Karpas-422 (cell line): ENCODE measurements at regions not wholly inside any gene's neighbourhood (a gene's known extent, or its start where the extent isn't known, plus 50 kb on each side); places are given as distances from the start of the nearest gene placed in this dataset.

Experiments used
- DNase-seq: peaks from one replicate; pipeline ENCODE4 v3.0.0-alpha.2; 2015
- H2AFZ ChIP-seq: fragments of 200-600 bp; sonication (generic); 2 replicates; pipeline ENCODE4 v1.6.1; 2014; ENCODE audit warnings: antibody characterized with exemption, low read length, mixed read lengths
- H3K27ac ChIP-seq: fragments of 200-600 bp; sonication (generic); 2 replicates; pipeline ENCODE4 v1.5.1; 2014; ENCODE audit warnings: mild to moderate bottlenecking, low read length, moderate library complexity
- H3K27me3 ChIP-seq: fragments of 200-600 bp; sonication (generic); 2 replicates; pipeline ENCODE4 v1.6.1; 2014; ENCODE audit warnings: low read length, mixed read lengths
- H3K36me3 ChIP-seq: fragments of 200-600 bp; sonication (generic); 2 replicates; pipeline ENCODE4 v1.6.1; 2014; ENCODE audit warnings: low read length, mixed read lengths; ENCODE audit not compliant: insufficient read depth
- H3K4me1 ChIP-seq: fragments of 200-600 bp; sonication (generic); 2 replicates; pipeline ENCODE4 v1.6.1; 2014; ENCODE audit warnings: mild to moderate bottlenecking, low read length, mixed read lengths
- H3K4me2 ChIP-seq: fragments of 200-600 bp; sonication (generic); 2 replicates; pipeline ENCODE4 v1.6.1; 2014; ENCODE audit warnings: low read length, low read depth, mild to moderate bottlenecking; ENCODE audit not compliant: poor library complexity, severe bottlenecking
- H3K4me3 ChIP-seq: fragments of 200-600 bp; sonication (generic); 2 replicates; pipeline ENCODE4 v1.5.1; 2014; ENCODE audit warnings: mild to moderate bottlenecking, antibody characterized with exemption, low read length, mixed read lengths
- H3K79me2 ChIP-seq: fragments of 200-600 bp; sonication (generic); 2 replicates; pipeline ENCODE4 v1.6.1; 2014; ENCODE audit warnings: mild to moderate bottlenecking, low read length, mixed read lengths
- H3K9ac ChIP-seq: fragments of 200-600 bp; sonication (generic); 2 replicates; pipeline ENCODE4 v1.6.0; 2014; ENCODE audit warnings: low read length
- H3K9me2 ChIP-seq: fragments of 200-600 bp; sonication (generic), shearing (Covaris generic); replicated peaks from 2 replicates; pipeline ENCODE4 v1.6.0; 2014; ENCODE audit warnings: mild to moderate bottlenecking, low read length, moderate library complexity; ENCODE audit not compliant: insufficient read depth
- H3K9me3 ChIP-seq: fragments of 300-700, 200-600 bp; sonication (generic); 2 replicates; pipeline ENCODE4 v1.6.1; 2014; ENCODE audit warnings: low read length, mixed read lengths
- H4K20me1 ChIP-seq: fragments of 200-600 bp; sonication (generic); 2 replicates; pipeline ENCODE4 v1.6.1; 2014; ENCODE audit warnings: mild to moderate bottlenecking, antibody characterized with exemption, low read length, low read depth; ENCODE audit not compliant: insufficient read depth

GRCh38 chr13:74886502-74886901 lies 595.5 kb downstream of the TBC1D4 start:
- H3K79me2 ChIP-seq = no peaks in the 10 kb centered on the region
- H3K4me2 ChIP-seq = no peak overlapping the region
- H3K9me3 ChIP-seq = no peaks in the 10 kb centered on the region
- H3K4me1 ChIP-seq = no peaks in the 10 kb centered on the region
- no peaks in the 10 kb centered on the region for H4K20me1 ChIP-seq
- no peaks in the 10 kb centered on the region for H3K27me3 ChIP-seq
- no peak overlapping the region for H3K27ac ChIP-seq
- no peaks in the 10 kb centered on the region for H3K36me3 ChIP-seq
- no peak overlapping the region for H2AFZ ChIP-seq
- no peaks in the 10 kb centered on the region for H3K9me2 ChIP-seq
- DNase-seq = no peak
- no peak overlapping the region for H3K4me3 ChIP-seq
- H3K9ac ChIP-seq = no peak overlapping the region

GRCh38 chr13:74883834-74884233 lies 598.1 kb downstream of the TBC1D4 start:
- no peak for DNase-seq
- H3K9me2 ChIP-seq = no peaks in the 10 kb centered on the region
- H3K36me3 ChIP-seq = no peaks in the 10 kb centered on the region
- H3K4me1 ChIP-seq = no peaks in the 10 kb centered on the region
- no peaks in the 10 kb centered on the region for H3K9me3 ChIP-seq
- no peak overlapping the region for H3K4me3 ChIP-seq
- no peaks in the 10 kb centered on the region for H3K79me2 ChIP-seq
- H4K20me1 ChIP-seq = no peaks in the 10 kb centered on the region
- H3K4me2 ChIP-seq = no peak overlapping the region
- no peak overlapping the region for H3K9ac ChIP-seq
- H3K27me3 ChIP-seq = no peaks in the 10 kb centered on the region
- H2AFZ ChIP-seq = no peak overlapping the region
- no peak overlapping the region for H3K27ac ChIP-seq

GRCh38 chr13:74871369-74872070 lies 610.4 kb downstream of the TBC1D4 start:
- no peak overlapping the region for H3K27ac ChIP-seq
- H3K9me3 ChIP-seq = no peaks in the 10 kb centered on the region; the same call in 1 of the 2 replicates
- no peaks in the 10 kb centered on the region for H3K4me1 ChIP-seq
- no peak overlapping the region for H2AFZ ChIP-seq
- no peak overlapping the region for H3K4me3 ChIP-seq
- H3K79me2 ChIP-seq = no peaks in the 10 kb centered on the region
- no peaks in the 10 kb centered on the region for H3K36me3 ChIP-seq
- H3K27me3 ChIP-seq = no peaks in the 10 kb centered on the region
- no peak for DNase-seq
- H3K4me2 ChIP-seq = no peak overlapping the region
- no peaks in the 10 kb centered on the region; the same call in 1 of the 2 replicates for H3K9me2 ChIP-seq
- no peaks in the 10 kb centered on the region for H4K20me1 ChIP-seq
- H3K9ac ChIP-seq = no peak overlapping the region

- no peak overlapping the region for H2AFZ ChIP-seq
- DNase-seq = no peak
- no peak overlapping the region for H3K27ac ChIP-seq
- H3K79me2 ChIP-seq = no peaks in the 10 kb centered on the region
- no peaks in the 10 kb centered on the region; the same call in 1 of the 2 replicates for H3K9me2 ChIP-seq
- H3K9me3 ChIP-seq = no peaks in the 10 kb centered on the region; the same call in 1 of the 2 replicates
- no peaks in the 10 kb centered on the region for H3K4me1 ChIP-seq
- no peaks in the 10 kb centered on the region for H3K36me3 ChIP-seq
- no peaks in the 10 kb centered on the region for H3K27me3 ChIP-seq
- H3K4me3 ChIP-seq = no peak overlapping the region
- no peaks in the 10 kb centered on the region for H4K20me1 ChIP-seq
- H3K4me2 ChIP-seq = no peak overlapping the region
- H3K9ac ChIP-seq = no peak overlapping the region
Measured at GRCh38 chr13:74870865-74871264, 611.1 kb downstream of the TBC1D4 start.

- Histone ChIP-seq H3K4me1 (no peaks in the 10 kb centered on the region), H3K4me2 (no peak overlapping the region), H3K9ac (no peak overlapping the region), H3K9me2 (no peaks in the 10 kb centered on the region; the same call in 1 of the 2 replicates), H3K4me3 (no peak overlapping the region), H4K20me1 (no peaks in the 10 kb centered on the region), H3K27me3 (no peaks in the 10 kb centered on the region), H3K36me3 (no peaks in the 10 kb centered on the region), H2AFZ (no peak overlapping the region), H3K27ac (no peak overlapping the region), H3K9me3 (no peaks in the 10 kb centered on the region; the same call in 1 of the 2 replicates), H3K79me2 (no peaks in the 10 kb centered on the region)
- DNase-seq = no peak
Measured at GRCh38 chr13:74869846-74870245, 612.1 kb downstream of the TBC1D4 start.

GRCh38 chr13:74868049-74868448 lies 613.9 kb downstream of the TBC1D4 start:
- Histone ChIP-seq H3K4me3 (no peak overlapping the region), H3K79me2 (no peaks in the 10 kb centered on the region), H2AFZ (no peak overlapping the region), H3K27ac (no peak overlapping the region), H3K4me1 (no peaks in the 10 kb centered on the region), H3K9ac (no peak overlapping the region), H4K20me1 (no peaks in the 10 kb centered on the region), H3K9me3 (no peaks in the 10 kb centered on the region; the same call in 1 of the 2 replicates), H3K36me3 (no peaks in the 10 kb centered on the region), H3K4me2 (no peak overlapping the region), H3K9me2 (no peaks in the 10 kb centered on the region; the same call in 1 of the 2 replicates), H3K27me3 (no peaks in the 10 kb centered on the region)
- DNase-seq = no peak

GRCh38 chr13:74867460-74867859 lies 614.5 kb downstream of the TBC1D4 start:
- no peaks in the 10 kb centered on the region for H3K4me1 ChIP-seq
- H3K9ac ChIP-seq = no peak overlapping the region
- H4K20me1 ChIP-seq = no peaks in the 10 kb centered on the region
- H3K27me3 ChIP-seq = no peaks in the 10 kb centered on the region
- no peak overlapping the region for H3K4me3 ChIP-seq
- H3K79me2 ChIP-seq = no peaks in the 10 kb centered on the region
- H3K4me2 ChIP-seq = no peak overlapping the region
- no peaks in the 10 kb centered on the region for H3K9me2 ChIP-seq
- no peak for DNase-seq
- H3K36me3 ChIP-seq = no peaks in the 10 kb centered on the region
- H2AFZ ChIP-seq = no peak overlapping the region
- no peaks in the 10 kb centered on the region; the same call in 1 of the 2 replicates for H3K9me3 ChIP-seq
- no peak overlapping the region for H3K27ac ChIP-seq

GRCh38 chr13:74866101-74866500 lies 615.9 kb downstream of the TBC1D4 start:
- Histone ChIP-seq H3K27ac (no peak overlapping the region), H3K4me3 (no peak overlapping the region), H4K20me1 (no peaks in the 10 kb centered on the region), H2AFZ (no peak overlapping the region), H3K9me2 (no peaks in the 10 kb centered on the region; the same call in 1 of the 2 replicates), H3K9me3 (no peaks in the 10 kb centered on the region; the same call in 1 of the 2 replicates), H3K4me2 (no peak overlapping the region), H3K27me3 (no peaks in the 10 kb centered on the region), H3K9ac (no peak overlapping the region), H3K79me2 (no peaks in the 10 kb centered on the region), H3K4me1 (no peaks in the 10 kb centered on the region), H3K36me3 (no peaks in the 10 kb centered on the region)
- DNase-seq = no peak
